ENCODE measurements at regions not wholly inside any gene's neighbourhood (a gene's known extent, or its start where the extent isn't known, plus 50 kb on each side); places are given as distances from the start of the nearest gene placed in this dataset.

DNA sequence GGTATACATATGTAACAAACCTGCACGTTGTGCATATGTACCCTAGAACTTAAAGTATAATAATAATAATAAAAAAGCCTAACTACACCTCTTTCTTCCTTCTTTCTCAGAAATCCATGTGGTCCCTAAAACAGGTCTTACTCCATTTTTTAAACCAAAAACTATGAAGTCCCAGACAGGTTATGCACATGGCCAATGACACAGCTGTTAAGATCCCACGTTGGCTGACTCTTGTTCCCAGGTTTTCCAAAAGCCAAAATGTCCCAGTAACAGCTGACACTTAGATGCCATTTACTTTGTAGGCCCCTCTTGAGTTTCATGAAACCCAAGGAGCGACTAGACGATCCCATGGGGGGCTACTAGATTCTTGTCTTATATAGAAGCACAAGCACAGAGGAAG, 97.0 kb downstream of the KCNF1 start:
- TF ChIP-seq, protein P1, sequence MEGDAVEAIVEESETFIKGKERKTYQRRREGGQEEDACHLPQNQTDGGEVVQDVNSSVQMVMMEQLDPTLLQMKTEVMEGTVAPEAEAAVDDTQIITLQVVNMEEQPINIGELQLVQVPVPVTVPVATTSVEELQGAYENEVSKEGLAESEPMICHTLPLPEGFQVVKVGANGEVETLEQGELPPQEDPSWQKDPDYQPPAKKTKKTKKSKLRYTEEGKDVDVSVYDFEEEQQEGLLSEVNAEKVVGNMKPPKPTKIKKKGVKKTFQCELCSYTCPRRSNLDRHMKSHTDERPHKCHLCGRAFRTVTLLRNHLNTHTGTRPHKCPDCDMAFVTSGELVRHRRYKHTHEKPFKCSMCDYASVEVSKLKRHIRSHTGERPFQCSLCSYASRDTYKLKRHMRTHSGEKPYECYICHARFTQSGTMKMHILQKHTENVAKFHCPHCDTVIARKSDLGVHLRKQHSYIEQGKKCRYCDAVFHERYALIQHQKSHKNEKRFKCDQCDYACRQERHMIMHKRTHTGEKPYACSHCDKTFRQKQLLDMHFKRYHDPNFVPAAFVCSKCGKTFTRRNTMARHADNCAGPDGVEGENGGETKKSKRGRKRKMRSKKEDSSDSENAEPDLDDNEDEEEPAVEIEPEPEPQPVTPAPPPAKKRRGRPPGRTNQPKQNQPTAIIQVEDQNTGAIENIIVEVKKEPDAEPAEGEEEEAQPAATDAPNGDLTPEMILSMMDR (IDR thresholded peaks at IDR 0.05) = no peak
- TF ChIP-seq EZH2phosphoT487 (IDR thresholded peaks at IDR 0.05) (no peak), EZH2 (IDR thresholded peaks at IDR 0.05) (no peak)

Data from neural progenitor cell (in vitro differentiated cells).